Mesenchymal stem cell (in vitro differentiated cells and primary cell): ENCODE measurements at regions not wholly inside any gene's neighbourhood (a gene's known extent, or its start where the extent isn't known, plus 50 kb on each side); places are given as distances from the start of the nearest gene placed in this dataset.
A peak's percentile ranks its signal among the peaks of the same experiment; 100 is the strongest.

Source experiments
- DNase-seq: peaks from one replicate; pipeline ENCODE4 v3.0.0-alpha.2; 2013
- H2AFZ ChIP-seq: one replicate; pipeline ENCODE4 v1.6.1; 2013; ENCODE audit warnings: low read depth, mild to moderate bottlenecking, control low read depth, inconsistent platforms, low read length, moderate library complexity
- H2AK5ac ChIP-seq: 2 replicates; pipeline ENCODE4 v1.6.1; 2013; ENCODE audit warnings: low read length, moderate library complexity, mild to moderate bottlenecking, inconsistent platforms; ENCODE audit not compliant: severe bottlenecking
- H2BK120ac ChIP-seq: one replicate; pipeline ENCODE4 v1.6.1; 2013; ENCODE audit warnings: low read depth, mild to moderate bottlenecking, inconsistent platforms, low read length, moderate library complexity
- H2BK12ac ChIP-seq, 2 experiments: one replicate each; pipeline ENCODE4 v1.6.1; 2013; ENCODE audit warnings: inconsistent platforms in 2 of 2, low read length in 2 of 2, mild to moderate bottlenecking in 2 of 2, moderate library complexity in 2 of 2, control low read depth in 1 of 2
- H2BK15ac ChIP-seq: one replicate; pipeline ENCODE4 v1.6.1; 2013; ENCODE audit warnings: mild to moderate bottlenecking, low read depth, inconsistent platforms; ENCODE audit not compliant: poor library complexity, severe bottlenecking
- H2BK5ac ChIP-seq: 2 replicates; pipeline ENCODE4 v1.6.1; 2013; ENCODE audit warnings: low read depth, mild to moderate bottlenecking, low read length, control low read depth, inconsistent platforms; ENCODE audit not compliant: poor library complexity, severe bottlenecking
- H3K14ac ChIP-seq, 2 experiments: one replicate each; pipeline ENCODE4 v1.6.1; 2013; ENCODE audit warnings: inconsistent platforms in 2 of 2, low read length in 2 of 2, control low read depth in 1 of 2, mild to moderate bottlenecking in 1 of 2, moderate library complexity in 1 of 2
- H3K18ac ChIP-seq, 2 experiments: one replicate each; pipeline ENCODE4 v1.6.1; 2013; ENCODE audit warnings: inconsistent platforms in 2 of 2, low read length in 2 of 2, control low read depth in 1 of 2, low read depth in 1 of 2, mild to moderate bottlenecking in 1 of 2
- H3K23ac ChIP-seq, 2 experiments: one replicate each; pipeline ENCODE4 v1.6.1; 2013; ENCODE audit warnings: inconsistent platforms in 2 of 2, low read length in 2 of 2, mild to moderate bottlenecking in 2 of 2, moderate library complexity in 2 of 2, control low read depth in 1 of 2
- H3K27ac ChIP-seq: 2 replicates; pipeline ENCODE4 v1.5.1; 2013; ENCODE audit warnings: mild to moderate bottlenecking, moderate library complexity, low read length, control low read depth, inconsistent platforms; ENCODE audit not compliant: poor library complexity, severe bottlenecking
- H3K27me3 ChIP-seq, 2 experiments: 2 replicates each; pipeline versions ENCODE4 v1.6.1 to v1.7.0; 2013; ENCODE audit warnings: low read length in 2 of 2, mild to moderate bottlenecking in 2 of 2, moderate library complexity in 2 of 2, control low read depth in 1 of 2, inconsistent platforms in 1 of 2; ENCODE audit not compliant: control insufficient read depth in 1 of 2, insufficient read depth in 1 of 2
- H3K36me3 ChIP-seq, 2 experiments: 2 replicates each; pipeline versions ENCODE4 v1.6.1 to v1.7.0; 2013; ENCODE audit warnings: low read length in 2 of 2, control low read depth in 1 of 2, inconsistent platforms in 1 of 2, low read depth in 1 of 2, mild to moderate bottlenecking in 1 of 2; ENCODE audit not compliant: insufficient read depth in 2 of 2, control insufficient read depth in 1 of 2
- H3K4ac ChIP-seq, 2 experiments: one replicate each; pipeline ENCODE4 v1.6.1; 2013; ENCODE audit warnings: inconsistent platforms in 2 of 2, low read length in 2 of 2, mild to moderate bottlenecking in 2 of 2, moderate library complexity in 2 of 2, control low read depth in 1 of 2, low read depth in 1 of 2
- H3K4me1 ChIP-seq: 2 replicates; pipeline ENCODE4 v1.6.1; 2013; ENCODE audit warnings: low read depth, low read length, control low read depth; ENCODE audit not compliant: control insufficient read depth, insufficient read depth
- H3K4me2 ChIP-seq: 2 replicates; pipeline ENCODE4 v1.6.1; 2013; ENCODE audit warnings: low read length, mild to moderate bottlenecking, inconsistent platforms; ENCODE audit not compliant: poor library complexity, severe bottlenecking
- H3K4me3 ChIP-seq, 2 experiments: 2 replicates each; pipeline versions ENCODE4 v1.5.1 to v1.7.0; 2013; ENCODE audit warnings: low read length in 2 of 2, mild to moderate bottlenecking in 2 of 2, control low read depth in 1 of 2, low read depth in 1 of 2; ENCODE audit not compliant: insufficient read depth in 1 of 2
- H3K79me1 ChIP-seq: replicated peaks from 2 replicates; pipeline ENCODE4 v1.6.1; 2013; ENCODE audit warnings: mild to moderate bottlenecking, control low read depth, low read length, inconsistent platforms; ENCODE audit not compliant: poor library complexity, severe bottlenecking
- H3K9ac ChIP-seq: 2 replicates; pipeline ENCODE4 v1.7.0; 2013; ENCODE audit warnings: mild to moderate bottlenecking, low read length, moderate library complexity
- H3K9me3 ChIP-seq: 2 replicates; pipeline ENCODE4 v1.7.0; 2013; ENCODE audit warnings: mild to moderate bottlenecking, low read length; ENCODE audit not compliant: control insufficient read depth
- H4K8ac ChIP-seq: one replicate; pipeline ENCODE4 v1.6.1; 2013; ENCODE audit warnings: inconsistent platforms, mild to moderate bottlenecking, low read length, moderate library complexity
- H4K91ac ChIP-seq: one replicate; pipeline ENCODE4 v1.6.1; 2013; ENCODE audit warnings: mild to moderate bottlenecking, low read length, inconsistent platforms
- WGBS: methylation state at CpG from one replicate; pipeline ENCODE4 v1.1.7; 2013; ENCODE audit warnings: mixed read lengths; 5-methylcytosine and 5-hydroxymethylcytosine counted together

DNA sequence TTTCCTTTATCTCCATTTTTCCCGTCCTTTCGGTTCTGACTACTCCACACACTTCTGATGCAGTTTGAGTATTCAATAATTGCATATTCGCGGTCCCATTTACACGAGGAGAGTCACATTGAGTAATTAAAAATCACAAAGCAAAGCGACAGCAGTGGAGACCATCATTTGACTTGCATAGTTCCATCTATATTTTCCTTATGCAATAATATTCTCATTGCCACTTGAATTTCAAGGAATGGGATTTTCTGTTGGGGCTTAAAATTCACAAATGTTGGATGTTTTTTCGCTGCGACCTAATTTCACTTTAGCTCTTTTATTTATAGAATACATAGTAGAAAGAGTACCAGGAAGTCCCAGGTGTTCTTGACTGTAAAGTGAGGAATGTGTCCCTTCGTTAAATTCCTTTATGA lies 186.8 kb downstream of the ZEB2 start:
- DNase-seq, result no peak
- H4K91ac ChIP-seq, result no peak overlapping the region
- peak overlapping the region in 1 of 2 experiments; percentile 13 for H3K4ac ChIP-seq
- peak overlapping the region; percentile 35 for H2AK5ac ChIP-seq
- WGBS, result 35% methylated on average over 6 of the region's 9 CpGs
- no peak overlapping the region for H3K23ac ChIP-seq
- no peak overlapping the region for H3K14ac ChIP-seq
- peak overlapping the region; percentile 84 for H3K9ac ChIP-seq
- H3K4me2 ChIP-seq, result no peak overlapping the region
- peak overlapping the region; percentile 60 for H3K27ac ChIP-seq
- H2BK5ac ChIP-seq, result no peak overlapping the region
- H3K79me1 ChIP-seq, result peaks cover 14% of the 10 kb centered on the region
- H3K27me3 ChIP-seq, result no peaks in the 10 kb centered on the region
- H2BK120ac ChIP-seq, result no peak overlapping the region
- no peak overlapping the region for H4K8ac ChIP-seq
- H3K18ac ChIP-seq, result peak overlapping the region in 1 of 2 experiments; percentile 38
- H2BK15ac ChIP-seq, result no peak overlapping the region
- H2AFZ ChIP-seq, result peak overlapping the region; percentile 100
- H2BK12ac ChIP-seq, result peak overlapping the region in 1 of 2 experiments; percentile 3
- peaks cover 2% of the 10 kb centered on the region for H3K4me1 ChIP-seq
- H3K9me3 ChIP-seq, result no peaks in the 10 kb centered on the region
- H3K4me3 ChIP-seq, result peak overlapping the region in 1 of 2 experiments; percentile 88
- no peaks in the 10 kb centered on the region for H3K36me3 ChIP-seq

DNA sequence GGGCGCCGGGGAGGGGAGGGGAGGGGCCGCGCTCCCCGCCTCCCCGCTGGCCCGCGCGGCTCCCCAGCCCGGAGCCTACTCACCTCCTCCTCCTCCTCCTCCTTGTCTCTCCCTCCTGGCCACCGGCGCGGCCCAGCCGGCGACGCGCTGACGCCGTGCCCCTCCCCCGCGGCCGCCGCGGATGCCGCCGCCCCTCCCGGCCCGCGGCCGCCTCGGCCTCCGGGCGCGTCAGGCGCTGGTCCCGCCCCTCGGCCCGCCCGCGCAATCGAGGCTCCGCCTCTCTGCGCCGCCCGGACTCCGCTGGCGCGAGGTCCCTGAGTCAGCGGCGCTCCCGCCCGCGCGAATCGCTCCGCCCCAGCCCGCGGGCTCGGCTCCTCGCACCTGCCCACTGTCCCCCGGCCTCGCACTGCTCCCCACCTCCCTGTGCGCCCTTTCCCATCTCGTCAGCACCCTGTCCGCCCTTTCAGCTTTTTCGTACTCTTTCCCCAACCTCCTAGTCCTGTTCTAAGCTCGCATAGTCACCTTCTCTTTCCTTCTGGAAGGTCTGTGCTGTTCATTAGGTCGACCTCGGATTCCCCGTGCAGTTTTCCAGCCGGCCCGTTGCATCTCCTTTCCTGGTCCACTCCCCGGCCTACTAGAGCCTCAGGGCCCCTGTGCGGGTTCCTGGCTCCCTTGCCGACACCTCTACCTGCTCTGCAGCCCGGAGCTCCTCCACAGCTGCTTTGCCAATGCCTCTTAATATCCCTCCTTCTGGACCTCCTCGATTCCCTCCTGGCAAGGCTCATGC lies 187.4 kb downstream of the ZEB2 start:
- Histone ChIP-seq H3K36me3 (no peaks in the 10 kb centered on the region), H2BK12ac (peak overlapping the region in 1 of 2 experiments; percentile 3), H2BK15ac (peak overlapping the region; percentile 88), H4K8ac (peak overlapping the region; percentile 55), H3K79me1 (peaks cover 15% of the 10 kb centered on the region), H3K27me3 (no peaks in the 10 kb centered on the region), H2AFZ (peak overlapping the region; percentile 100), H3K9me3 (no peaks in the 10 kb centered on the region), H2BK5ac (peak overlapping the region; percentile 91), H3K4me3 (peak overlapping the region; percentile 71 to 90), H3K18ac (peak overlapping the region; percentile 66 to 90), H2BK120ac (peak overlapping the region; percentile 93), H3K4ac (peak overlapping the region in 1 of 2 experiments; percentile 13), H3K4me2 (peak overlapping the region; percentile 72), H2AK5ac (peak overlapping the region; percentile 35), H3K9ac (peak overlapping the region; percentile 94), H4K91ac (peak overlapping the region; percentile 73), H3K27ac (peak overlapping the region; percentile 60), H3K4me1 (peaks cover 3% of the 10 kb centered on the region), H3K23ac (no peak overlapping the region), H3K14ac (peak overlapping the region in 1 of 2 experiments; percentile 91)
- WGBS, result under 1% methylated on average over 67 of the region's 77 CpGs
- peak; percentile 83 for DNase-seq

DNA sequence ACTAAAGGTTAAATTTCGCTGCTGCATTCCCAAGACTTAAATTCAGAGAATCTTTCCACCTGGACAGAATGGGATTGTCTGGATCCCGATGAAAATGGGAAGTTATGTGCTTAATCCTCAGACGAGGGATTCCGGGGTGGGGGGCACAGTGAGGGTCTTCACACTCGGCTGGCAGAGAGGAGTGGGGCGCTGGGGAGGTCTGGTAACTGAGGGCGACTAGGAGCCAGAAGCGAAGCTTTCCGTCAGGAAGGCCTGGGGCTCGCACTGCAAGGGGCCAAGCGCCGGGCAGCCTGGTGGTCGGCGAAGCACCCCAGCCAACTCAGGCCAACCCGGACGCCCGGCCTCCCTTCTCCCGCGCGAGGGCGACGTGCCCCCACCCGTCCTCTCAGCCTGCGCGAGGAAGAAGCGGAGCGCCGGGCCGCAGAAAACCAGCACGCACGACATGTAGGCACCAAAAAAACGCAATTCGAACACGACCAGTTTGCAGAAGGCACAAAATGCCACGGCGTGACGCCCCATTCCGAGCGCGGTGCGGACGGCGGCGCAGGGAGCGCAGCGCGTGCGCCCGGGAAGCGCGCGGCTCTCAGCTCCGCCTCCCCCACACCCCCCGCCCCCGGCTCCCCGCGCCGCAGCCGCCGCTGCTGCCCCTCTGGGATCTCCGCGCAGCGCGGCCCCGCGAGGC lies 188.1 kb downstream of the ZEB2 start:
- peak; percentile 79 for DNase-seq
- peak overlapping the region; percentile 71 to 90 for H3K4me3 ChIP-seq
- 1% methylated on average over 40 of the region's 66 CpGs for WGBS

More for the DNA sequence above, 188.1 kb downstream of the ZEB2 start:
- Histone ChIP-seq H3K79me1 (peaks cover 21% of the 10 kb centered on the region), H3K4ac (peak overlapping the region; percentile 1 to 79), H3K9me3 (no peaks in the 10 kb centered on the region), H3K9ac (peak overlapping the region; percentile 94), H2AFZ (peak overlapping the region; percentile 94), H4K8ac (peak overlapping the region; percentile 59), H2BK5ac (peak overlapping the region; percentile 94), H3K36me3 (no peaks in the 10 kb centered on the region), H3K4me1 (peaks cover 3% of the 10 kb centered on the region), H3K4me2 (peak overlapping the region; percentile 91), H3K23ac (no peak overlapping the region), H4K91ac (peak overlapping the region; percentile 77), H2BK12ac (peak overlapping the region; percentile 18 to 84), H3K14ac (peak overlapping the region in 1 of 2 experiments; percentile 30), H2AK5ac (peak overlapping the region; percentile 6), H3K27ac (peak overlapping the region; percentile 89), H3K27me3 (no peaks in the 10 kb centered on the region), H2BK15ac (peak overlapping the region; percentile 60), H3K18ac (peak overlapping the region; percentile 79 to 85), H2BK120ac (peak overlapping the region; percentile 93)
